MM.1S (cell line): ENCODE measurements at regions not wholly inside any gene's neighbourhood (a gene's known extent, or its start where the extent isn't known, plus 50 kb on each side); places are given as distances from the start of the nearest gene placed in this dataset.

Experiments
- DNase-seq: peaks from one replicate; pipeline ENCODE4 v3.0.0-alpha.2; 2015
- H2AFZ ChIP-seq: fragments of 300-600 bp; sonication (generic); 2 replicates; pipeline ENCODE4 v1.6.0; 2016; ENCODE audit warnings: antibody characterized with exemption, low read length
- H3F3A ChIP-seq: fragments of 300-600 bp; sonication (generic); 2 replicates; pipeline ENCODE4 v1.6.1; 2016; ENCODE audit warnings: mild to moderate bottlenecking, antibody characterized with exemption, low read length, moderate library complexity, mixed read lengths; ENCODE audit not compliant: insufficient read depth
- H3K27ac ChIP-seq: fragments of 300-600 bp; sonication (generic); 2 replicates; pipeline ENCODE4 v1.5.1; 2016; ENCODE audit warnings: mild to moderate bottlenecking, low read length
- H3K27me3 ChIP-seq: fragments of 300-600 bp; sonication (generic); replicated peaks from 2 replicates; pipeline ENCODE4 v1.6.0; 2016; ENCODE audit warnings: low read length; ENCODE audit not compliant: insufficient read depth
- H3K36me3 ChIP-seq: fragments of 300-600 bp; sonication (generic); replicated peaks from 2 replicates; pipeline ENCODE4 v1.6.1; 2016; ENCODE audit warnings: mild to moderate bottlenecking, low read length, mixed read lengths; ENCODE audit not compliant: insufficient read depth
- H3K4me1 ChIP-seq: fragments of 300-600 bp; sonication (generic); 2 replicates; pipeline ENCODE4 v1.6.1; 2016; ENCODE audit warnings: low read length, mixed read lengths
- H3K4me2 ChIP-seq: fragments of 300-600 bp; sonication (generic); 2 replicates; pipeline ENCODE4 v1.6.0; 2016; ENCODE audit warnings: low read depth, low read length
- H3K4me3 ChIP-seq: fragments of 300-600 bp; sonication (generic); 2 replicates; pipeline ENCODE4 v1.5.1; 2016; ENCODE audit warnings: low read length, mixed read lengths
- H3K79me2 ChIP-seq: fragments of 300-600 bp; sonication (generic); 2 replicates; pipeline ENCODE4 v1.6.1; 2016; ENCODE audit warnings: mixed run types, low read length, mixed read lengths
- H3K9ac ChIP-seq: fragments of 300-600 bp; sonication (generic); 2 replicates; pipeline ENCODE4 v1.6.1; 2016; ENCODE audit warnings: low read length, mixed read lengths
- H3K9me2 ChIP-seq: fragments of 300-600 bp; sonication (generic); replicated peaks from 2 replicates; pipeline ENCODE4 v1.6.1; 2016; ENCODE audit warnings: mild to moderate bottlenecking, low read length, mixed read lengths; ENCODE audit not compliant: insufficient read depth
- H3K9me3 ChIP-seq: fragments of 300-600 bp; sonication (generic); replicated peaks from 2 replicates; pipeline ENCODE4 v1.6.1; 2016; ENCODE audit warnings: mild to moderate bottlenecking, low read length, mixed read lengths; ENCODE audit not compliant: insufficient read depth
- H4K20me1 ChIP-seq: fragments of 300-600 bp; sonication (generic); 2 replicates; pipeline ENCODE4 v1.6.1; 2016; ENCODE audit warnings: mild to moderate bottlenecking, low read length, moderate library complexity, mixed read lengths; ENCODE audit not compliant: insufficient read depth
- CTCF ChIP-seq: fragments of 300-600 bp; sonication (generic); IDR thresholded peaks from 2 replicates; pipeline ENCODE4 v1.5.1; 2016; ENCODE audit warnings: antibody characterized with exemption, low read length, mixed read lengths
- EZH2 ChIP-seq: fragments of 300-600 bp; sonication (generic); optimal IDR thresholded peaks from 2 replicates; pipeline ENCODE3; 2017; ENCODE audit warnings: low read depth, mild to moderate bottlenecking, antibody characterized with exemption, low read length, mixed read lengths
- EZH2phosphoT487 ChIP-seq: fragments of 300-600 bp; sonication (generic); IDR thresholded peaks from 2 replicates; pipeline ENCODE4 v1.6.1; 2018; ENCODE audit warnings: antibody characterized with exemption, low read length

GRCh38 chr6:84508981-84509380 lies 255.4 kb downstream of the TBX18 start:
- TF ChIP-seq EZH2 (no peak), CTCF (no peak), EZH2phosphoT487 (no peak)
- Histone ChIP-seq H3F3A (no peaks in the 10 kb centered on the region), H3K79me2 (no peaks in the 10 kb centered on the region), H3K4me3 (no peak overlapping the region), H3K36me3 (no peaks in the 10 kb centered on the region), H3K9ac (no peak overlapping the region), H2AFZ (no peak overlapping the region), H3K4me1 (no peaks in the 10 kb centered on the region), H3K9me2 (no peaks in the 10 kb centered on the region), H3K4me2 (no peak overlapping the region), H3K9me3 (no peaks in the 10 kb centered on the region), H4K20me1 (no peaks in the 10 kb centered on the region), H3K27me3 (no peaks in the 10 kb centered on the region), H3K27ac (no peak overlapping the region)
- DNase-seq, result no peak

DNA sequence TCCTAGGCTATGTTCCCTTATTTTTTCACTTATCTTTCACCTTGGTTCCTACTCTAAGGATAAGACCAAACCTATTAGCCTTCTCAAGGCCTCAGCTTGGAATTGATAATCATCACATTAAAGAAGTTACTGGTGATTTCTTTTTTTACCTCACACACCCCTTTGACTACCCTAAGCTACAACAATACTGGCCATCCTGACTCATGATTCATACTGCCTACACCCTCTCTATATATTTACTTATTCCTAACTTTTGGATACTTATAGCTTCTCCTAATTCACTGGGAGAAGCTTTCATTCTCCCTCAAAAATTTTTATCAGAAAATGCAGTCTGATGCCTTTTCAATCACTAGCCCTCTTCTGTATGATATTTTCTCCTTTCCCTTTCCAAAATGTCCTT lies 256.1 kb downstream of the TBX18 start:
- H3K27me3 ChIP-seq, result no peaks in the 10 kb centered on the region
- TF ChIP-seq CTCF, result no peak
- TF ChIP-seq EZH2phosphoT487, result no peak
- TF ChIP-seq EZH2, result no peak
- no peaks in the 10 kb centered on the region for H3K9me3 ChIP-seq
- H3K4me3 ChIP-seq, result no peak overlapping the region
- H3K36me3 ChIP-seq, result no peaks in the 10 kb centered on the region
- H3K9ac ChIP-seq, result no peak overlapping the region
- no peaks in the 10 kb centered on the region for H3K79me2 ChIP-seq
- no peaks in the 10 kb centered on the region for H3K4me1 ChIP-seq
- DNase-seq, result no peak
- no peaks in the 10 kb centered on the region for H3F3A ChIP-seq
- no peak overlapping the region for H3K4me2 ChIP-seq
- H4K20me1 ChIP-seq, result no peaks in the 10 kb centered on the region
- no peak overlapping the region for H2AFZ ChIP-seq
- no peak overlapping the region for H3K27ac ChIP-seq
- H3K9me2 ChIP-seq, result no peaks in the 10 kb centered on the region

DNA sequence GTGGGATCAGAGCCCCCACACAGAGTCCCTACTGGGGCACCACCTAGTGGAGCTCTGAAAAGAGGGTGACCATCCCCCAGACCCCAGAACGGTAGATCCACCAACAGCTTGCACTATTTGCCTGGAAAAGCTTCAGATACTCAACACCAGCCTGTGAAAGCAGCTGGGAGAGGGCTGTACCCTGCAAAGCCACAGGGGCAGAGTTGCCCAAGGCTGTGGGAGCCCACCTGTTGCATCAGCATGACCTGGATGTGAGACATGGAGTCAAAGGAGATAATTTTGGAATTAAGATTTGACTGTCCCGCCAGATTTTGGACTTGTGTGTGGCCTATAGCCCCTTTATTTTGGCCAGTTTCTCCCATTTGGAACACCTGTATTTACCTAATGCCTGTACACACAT lies 260.4 kb downstream of the TBX18 start:
- no peak overlapping the region for H3K27ac ChIP-seq
- H3K4me1 ChIP-seq, result no peaks in the 10 kb centered on the region
- no peak overlapping the region for H3K4me3 ChIP-seq
- no peak overlapping the region for H3K4me2 ChIP-seq
- no peaks in the 10 kb centered on the region for H3K36me3 ChIP-seq
- H2AFZ ChIP-seq, result no peak overlapping the region
- no peaks in the 10 kb centered on the region for H3K27me3 ChIP-seq
- no peaks in the 10 kb centered on the region for H3K9me2 ChIP-seq
- no peak for DNase-seq
- no peaks in the 10 kb centered on the region for H3F3A ChIP-seq
- no peak overlapping the region for H3K9ac ChIP-seq
- TF ChIP-seq CTCF, result no peak
- H3K9me3 ChIP-seq, result no peaks in the 10 kb centered on the region
- H4K20me1 ChIP-seq, result no peaks in the 10 kb centered on the region
- H3K79me2 ChIP-seq, result no peaks in the 10 kb centered on the region

DNA sequence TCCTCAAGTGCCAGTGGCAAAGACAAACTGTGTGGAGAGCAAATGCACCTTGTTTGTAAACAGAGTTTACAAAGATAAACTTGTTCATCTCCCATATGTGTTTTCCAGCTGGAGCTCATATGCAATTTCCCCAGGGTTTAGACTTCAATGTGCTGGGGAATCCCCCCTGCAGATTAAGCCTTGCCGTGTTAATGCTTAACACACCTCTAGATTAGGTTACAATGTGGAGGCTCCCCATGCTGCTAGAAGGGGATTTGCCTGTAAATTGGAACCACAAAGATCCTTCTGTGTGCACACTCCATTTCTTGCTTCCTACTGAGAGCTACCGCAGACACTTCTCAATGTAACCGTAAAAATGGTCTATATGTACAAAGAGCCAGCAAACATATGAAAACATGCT lies 263.1 kb downstream of the TBX18 start:
- H4K20me1 ChIP-seq, result no peaks in the 10 kb centered on the region
- H3F3A ChIP-seq, result no peaks in the 10 kb centered on the region
- no peaks in the 10 kb centered on the region for H3K36me3 ChIP-seq
- TF ChIP-seq EZH2 (no peak), EZH2phosphoT487 (no peak), CTCF (no peak)
- no peaks in the 10 kb centered on the region for H3K27me3 ChIP-seq
- no peaks in the 10 kb centered on the region for H3K4me1 ChIP-seq
- H3K9me3 ChIP-seq, result no peaks in the 10 kb centered on the region
- no peaks in the 10 kb centered on the region for H3K9me2 ChIP-seq
- H3K4me2 ChIP-seq, result no peak overlapping the region
- DNase-seq, result no peak
- no peak overlapping the region for H3K4me3 ChIP-seq
- H2AFZ ChIP-seq, result no peak overlapping the region
- H3K79me2 ChIP-seq, result no peaks in the 10 kb centered on the region
- no peak overlapping the region for H3K27ac ChIP-seq
- H3K9ac ChIP-seq, result no peak overlapping the region
